Neuronal stem cell (in vitro differentiated cells): ENCODE measurements at regions not wholly inside any gene's neighbourhood (a gene's known extent, or its start where the extent isn't known, plus 50 kb on each side); places are given as distances from the start of the nearest gene placed in this dataset.

Source experiments
- DNase-seq: peaks from one replicate; pipeline ENCODE4 v3.0.0-alpha.2; 2013; ENCODE audit warnings: low spot score
- H2AFZ ChIP-seq: one replicate; pipeline ENCODE4 v1.6.1; 2013; ENCODE audit warnings: mild to moderate bottlenecking, low read length, inconsistent platforms
- H2AK5ac ChIP-seq: 2 replicates; pipeline ENCODE4 v1.6.1; 2013; ENCODE audit warnings: low read depth, mild to moderate bottlenecking, inconsistent platforms, low read length, moderate library complexity, mixed read lengths
- H2BK120ac ChIP-seq: 2 replicates; pipeline ENCODE4 v1.6.1; 2013; ENCODE audit warnings: low read depth, mild to moderate bottlenecking, inconsistent platforms, low read length, moderate library complexity, mixed read lengths
- H2BK12ac ChIP-seq: one replicate; pipeline ENCODE4 v1.6.1; 2013; ENCODE audit warnings: low read length, inconsistent platforms
- H2BK15ac ChIP-seq: 2 replicates; pipeline ENCODE4 v1.6.1; 2013; ENCODE audit warnings: mild to moderate bottlenecking, low read length, inconsistent platforms, mixed read lengths
- H2BK5ac ChIP-seq: one replicate; pipeline ENCODE4 v1.6.1; 2013; ENCODE audit warnings: inconsistent platforms, mild to moderate bottlenecking, low read length, moderate library complexity
- H3K14ac ChIP-seq: one replicate; pipeline ENCODE4 v1.6.1; 2013; ENCODE audit warnings: low read length, inconsistent platforms
- H3K18ac ChIP-seq: 2 replicates; pipeline ENCODE4 v1.6.1; 2013; ENCODE audit warnings: low read length, inconsistent platforms
- H3K23ac ChIP-seq: 2 replicates; pipeline ENCODE4 v1.6.1; 2013; ENCODE audit warnings: low read depth, mild to moderate bottlenecking, mixed read lengths, low read length, inconsistent platforms; ENCODE audit not compliant: poor library complexity
- H3K27ac ChIP-seq: replicated peaks from 3 replicates; pipeline ENCODE4 v1.5.1; 2013; ENCODE audit warnings: low read length, inconsistent platforms
- H3K27me3 ChIP-seq, 3 experiments: 2 replicates each; pipeline ENCODE4 v1.6.1; 2013; ENCODE audit warnings: low read length in 3 of 3, mild to moderate bottlenecking in 2 of 3, inconsistent platforms in 1 of 3, low read depth in 1 of 3, mixed read lengths in 1 of 3, moderate library complexity in 1 of 3; ENCODE audit not compliant: control insufficient read depth in 3 of 3, insufficient read depth in 3 of 3
- H3K36me3 ChIP-seq, 2 donors: replicated peaks in 1 of 2; 2 replicates each; pipeline ENCODE4 v1.6.1; 2013; ENCODE audit warnings: low read length in 2 of 2; ENCODE audit not compliant: control insufficient read depth in 2 of 2, insufficient read depth in 2 of 2
- H3K4ac ChIP-seq: 2 replicates; pipeline ENCODE4 v1.6.1; 2013; ENCODE audit warnings: inconsistent platforms, mild to moderate bottlenecking, low read length, moderate library complexity
- H3K4me1 ChIP-seq, 2 donors: 1 replicate in 1 of 2; 2 replicates in 1 of 2; pipeline ENCODE4 v1.6.1; 2013; ENCODE audit warnings: low read length in 2 of 2, low read depth in 1 of 2; ENCODE audit not compliant: control insufficient read depth in 2 of 2, insufficient read depth in 1 of 2
- H3K4me2 ChIP-seq: one replicate; pipeline ENCODE4 v1.6.1; 2013; ENCODE audit warnings: mild to moderate bottlenecking, low read length, inconsistent platforms; ENCODE audit not compliant: insufficient read depth, poor library complexity, severe bottlenecking
- H3K4me3 ChIP-seq, 2 donors: 2 replicates each; pipeline ENCODE4 v1.5.1; 2013; ENCODE audit warnings: low read length in 2 of 2, mild to moderate bottlenecking in 2 of 2, inconsistent platforms in 1 of 2, moderate library complexity in 1 of 2
- H3K79me1 ChIP-seq: one replicate; pipeline ENCODE4 v1.6.1; 2013; ENCODE audit warnings: low read depth, mild to moderate bottlenecking, inconsistent platforms, low read length, moderate library complexity
- H3K9ac ChIP-seq: one replicate; pipeline ENCODE4 v1.6.1; 2013; ENCODE audit warnings: mild to moderate bottlenecking, low read depth, low read length, inconsistent platforms; ENCODE audit not compliant: poor library complexity
- H3K9me3 ChIP-seq, 2 donors: replicated peaks in 1 of 2; 2 replicates each; pipeline versions ENCODE3 to v1.6.1; 2013; ENCODE audit warnings: low read length in 2 of 2, mild to moderate bottlenecking in 2 of 2, inconsistent platforms in 1 of 2, low read depth in 1 of 2, mixed read lengths in 1 of 2, moderate library complexity in 1 of 2; ENCODE audit not compliant: control insufficient read depth in 2 of 2, insufficient read depth in 1 of 2
- H4K8ac ChIP-seq: one replicate; pipeline ENCODE4 v1.6.1; 2013; ENCODE audit warnings: low read depth, mild to moderate bottlenecking, inconsistent platforms, low read length, moderate library complexity
- H4K91ac ChIP-seq: one replicate; pipeline ENCODE4 v1.6.1; 2013; ENCODE audit warnings: low read length, low read depth, mild to moderate bottlenecking, inconsistent platforms; ENCODE audit not compliant: poor library complexity
- whole genome bisulfite sequencing, 2 donors: extraction: QIAGEN DNeasy Blood & Tissue Kit; methylation state at CpG; one replicate each; pipeline ENCODE4 v1.1.7; 2013; ENCODE audit warnings: missing lambda C conversion rate in 2 of 2, mixed read lengths in 1 of 2; ENCODE audit not compliant: insufficient read length in 2 of 2, insufficient replicate concordance in 1 of 2; ENCODE audit errors: extremely low coverage in 2 of 2; 5-methylcytosine and 5-hydroxymethylcytosine counted together

- Histone ChIP-seq H2AK5ac (no peak overlapping the region), H3K18ac (no peak overlapping the region), H3K36me3 (no peaks in the 10 kb centered on the region), H3K14ac (no peak overlapping the region), H3K4me1 (no peaks in the 10 kb centered on the region), H2BK120ac (no peak overlapping the region), H2BK15ac (no peak overlapping the region), H3K9ac (no peak overlapping the region), H4K91ac (no peak overlapping the region), H3K27ac (no peak overlapping the region), H2BK5ac (no peak overlapping the region), H3K79me1 (no peaks in the 10 kb centered on the region), H2BK12ac (no peak overlapping the region), H3K27me3 (peaks cover 0 to 7% (median 0%) of the 10 kb centered on the region in 3 experiments), H3K4me2 (no peak overlapping the region), H4K8ac (no peak overlapping the region), H3K4me3 (no peak overlapping the region), H3K4ac (no peak overlapping the region), H3K9me3 (no peaks in the 10 kb centered on the region), H3K23ac (no peak overlapping the region), H2AFZ (no peak overlapping the region)
- no CpG with 5 or more reads among the region's 4 CpGs for WGBS, 2 donors
- no peak for DNase-seq
These were observed 475.9 kb upstream of the B3GAT1 start for GRCh38 chr11:134887896-134888295.

DNA sequence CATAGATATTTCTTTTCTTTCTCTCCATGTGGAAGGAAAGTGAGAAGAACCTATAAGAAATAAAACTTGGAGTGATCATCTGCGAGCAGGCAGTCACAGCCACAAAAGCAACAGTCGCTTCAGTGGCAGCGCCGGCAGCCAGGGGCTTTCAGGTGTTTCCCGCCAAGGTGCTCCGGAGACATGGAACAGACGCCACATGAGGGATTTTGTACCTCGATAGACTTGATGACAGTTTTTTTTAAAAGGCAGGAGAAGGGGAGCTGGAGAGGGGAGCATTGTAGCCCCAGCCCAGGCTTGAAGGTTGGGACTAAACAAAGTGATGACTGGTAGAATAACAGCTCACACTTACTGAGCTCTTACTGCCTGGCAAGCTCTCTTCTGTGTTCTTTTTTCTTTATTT, 471.4 kb upstream of the B3GAT1 start:
- no peaks in the 10 kb centered on the region for H3K79me1 ChIP-seq
- H2BK5ac ChIP-seq, result no peak overlapping the region
- H3K4me3 ChIP-seq, result no peak overlapping the region
- no peak overlapping the region for H4K8ac ChIP-seq
- no peaks in the 10 kb centered on the region for H3K36me3 ChIP-seq
- H3K23ac ChIP-seq, result no peak overlapping the region
- no peak for DNase-seq
- H2BK12ac ChIP-seq, result no peak overlapping the region
- no peak overlapping the region for H2BK120ac ChIP-seq
- H3K14ac ChIP-seq, result no peak overlapping the region
- H3K27ac ChIP-seq, result no peak overlapping the region
- no peak overlapping the region for H4K91ac ChIP-seq
- no peak overlapping the region for H2BK15ac ChIP-seq
- no peaks in the 10 kb centered on the region for H3K4me1 ChIP-seq
- H3K18ac ChIP-seq, result no peak overlapping the region
- H2AFZ ChIP-seq, result no peak overlapping the region
- H3K27me3 ChIP-seq, result peaks cover 0 to 7% (median 0%) of the 10 kb centered on the region in 3 experiments
- no peaks in the 10 kb centered on the region for H3K9me3 ChIP-seq
- no peak overlapping the region for H3K4ac ChIP-seq
- no peak overlapping the region for H3K4me2 ChIP-seq
- no peak overlapping the region for H3K9ac ChIP-seq
- no CpG with 5 or more reads among the region's 8 CpGs for WGBS, 2 donors
- no peak overlapping the region for H2AK5ac ChIP-seq

- no CpG with 5 or more reads among the region's 13 CpGs for WGBS, 2 donors
- no peak overlapping the region for H2AFZ ChIP-seq
These were observed 470.7 kb upstream of the B3GAT1 start for GRCh38 chr11:134882671-134883297.

DNA sequence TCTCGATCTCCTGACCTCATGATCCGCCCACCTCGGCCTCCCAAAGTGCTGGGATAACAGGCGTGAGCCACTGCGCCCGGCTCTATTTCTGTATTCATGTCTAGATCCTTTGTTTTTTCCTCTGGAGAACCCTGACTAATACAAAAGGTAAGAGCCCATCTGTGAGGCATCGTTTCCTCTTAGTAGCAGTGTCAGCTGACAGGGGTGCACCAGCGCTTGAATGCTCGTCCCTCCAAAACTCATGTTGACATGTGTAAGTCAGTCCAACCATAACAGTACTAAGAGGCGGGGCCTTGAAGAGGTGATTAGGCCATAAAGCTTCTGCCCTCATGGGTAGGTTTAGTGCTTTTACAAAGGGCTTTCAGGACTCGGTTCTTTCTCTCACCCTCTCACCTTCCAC, 470.1 kb upstream of the B3GAT1 start:
- H3K4me2 ChIP-seq, result no peak overlapping the region
- no peaks in the 10 kb centered on the region for H3K4me1 ChIP-seq
- no peak overlapping the region for H3K4ac ChIP-seq
- no peak overlapping the region for H2AFZ ChIP-seq
- H3K27me3 ChIP-seq, result peaks cover 0 to 4% (median 0%) of the 10 kb centered on the region in 3 experiments
- no CpG with 5 or more reads among the region's 11 CpGs for WGBS, 2 donors
- H3K4me3 ChIP-seq, result no peak overlapping the region
- no peaks in the 10 kb centered on the region for H3K79me1 ChIP-seq
- no peak overlapping the region for H2BK15ac ChIP-seq
- no peak overlapping the region for H2BK120ac ChIP-seq
- H4K8ac ChIP-seq, result no peak overlapping the region
- no peak overlapping the region for H2BK5ac ChIP-seq
- H2AK5ac ChIP-seq, result no peak overlapping the region
- H3K18ac ChIP-seq, result no peak overlapping the region
- H3K36me3 ChIP-seq, result no peaks in the 10 kb centered on the region
- H4K91ac ChIP-seq, result no peak overlapping the region
- H3K23ac ChIP-seq, result no peak overlapping the region
- no peak overlapping the region for H3K14ac ChIP-seq
- H3K9me3 ChIP-seq, result no peaks in the 10 kb centered on the region
- H2BK12ac ChIP-seq, result no peak overlapping the region
- H3K27ac ChIP-seq, result no peak overlapping the region
- no peak for DNase-seq
- no peak overlapping the region for H3K9ac ChIP-seq

More at GRCh38 chr11:134882671-134883297, 470.7 kb upstream of the B3GAT1 start:
- no peak overlapping the region for H3K23ac ChIP-seq
- H3K27ac ChIP-seq, result no peak overlapping the region
- no peak overlapping the region for H4K8ac ChIP-seq
- no peak overlapping the region for H3K4me2 ChIP-seq
- no peak overlapping the region for H2AK5ac ChIP-seq
- no peaks in the 10 kb centered on the region for H3K36me3 ChIP-seq
- H2BK120ac ChIP-seq, result no peak overlapping the region
- H2BK12ac ChIP-seq, result no peak overlapping the region
- DNase-seq, result no peak
- no peak overlapping the region for H2BK5ac ChIP-seq
- H3K18ac ChIP-seq, result no peak overlapping the region
- no peak overlapping the region for H2BK15ac ChIP-seq
- no peak overlapping the region for H3K4ac ChIP-seq
- no peaks in the 10 kb centered on the region for H3K4me1 ChIP-seq
- H3K4me3 ChIP-seq, result no peak overlapping the region
- H3K14ac ChIP-seq, result no peak overlapping the region
- no peak overlapping the region for H3K9ac ChIP-seq
- H3K9me3 ChIP-seq, result no peaks in the 10 kb centered on the region
- no peak overlapping the region for H4K91ac ChIP-seq
- H3K27me3 ChIP-seq, result peaks cover 0 to 7% (median 0%) of the 10 kb centered on the region in 3 experiments
- no peaks in the 10 kb centered on the region for H3K79me1 ChIP-seq
